IMR-90 (cell line): ENCODE measurements at regions not wholly inside any gene's neighbourhood (a gene's known extent, or its start where the extent isn't known, plus 50 kb on each side); places are given as distances from the start of the nearest gene placed in this dataset.

ENCODE experiments used
- ATAC-seq: fragments of 200-7000 bp; cut with Tn5 transposase; 2 replicates; pipeline ENCODE4 v1.9.1; 2020; ENCODE audit warnings: low read depth, mild to moderate bottlenecking, moderate library complexity
- BruUV-seq: library from RNA; stranded (reverse); fragments of 400-500 nt; replicated peaks from 2 replicates; lab custom pipeline; 2021; lab: Mats Ljungman, UMichigan
- CTCF ChIA-PET: fragments of 300-600 bp; formaldehyde crosslinking; extraction: SDS; loops from one replicate; lab custom pipeline; 2021; ENCODE audit warnings: antibody characterized with exemption; lab: Yijun Ruan, JAX
- POLR2A ChIA-PET: fragments of 300-600 bp; sonication (Branson Sonifier 250); formaldehyde crosslinking; loops from one replicate; lab custom pipeline; 2022; ENCODE audit warnings: antibody characterized with exemption; ENCODE audit not compliant: unreplicated experiment; lab: Charles Lee
- DNase-seq: peaks from one replicate; pipeline ENCODE4 v3.0.0; 2013
- H2AFZ ChIP-seq: replicated peaks from 2 replicates; pipeline ENCODE3; 2013; ENCODE audit warnings: low read length, mild to moderate bottlenecking; ENCODE audit not compliant: poor library complexity
- H2AK5ac ChIP-seq: 2 replicates; pipeline ENCODE4 v1.6.1; 2013; ENCODE audit warnings: low read depth, low read length, inconsistent platforms
- H2AK9ac ChIP-seq: replicated peaks from 2 replicates; pipeline ENCODE3; 2013; ENCODE audit warnings: mild to moderate bottlenecking, low read depth, low read length, moderate library complexity; ENCODE audit not compliant: poor library complexity
- H2BK120ac ChIP-seq: 2 replicates; pipeline ENCODE4 v1.6.1; 2013; ENCODE audit warnings: low read depth, low read length, inconsistent platforms
- H2BK15ac ChIP-seq: 3 replicates; pipeline ENCODE4 v1.6.1; 2013; ENCODE audit warnings: low read depth, low read length, inconsistent platforms
- H2BK20ac ChIP-seq: 2 replicates; pipeline ENCODE4 v1.6.1; 2013; ENCODE audit warnings: low read depth, mild to moderate bottlenecking, inconsistent platforms, low read length, moderate library complexity
- H2BK5ac ChIP-seq: 2 replicates; pipeline ENCODE4 v1.6.1; 2013; ENCODE audit warnings: mild to moderate bottlenecking, low read depth, low read length, inconsistent platforms; ENCODE audit not compliant: poor library complexity, severe bottlenecking
- H3K14ac ChIP-seq: replicated peaks from 2 replicates; pipeline ENCODE4 v1.6.1; 2013; ENCODE audit warnings: low read depth, low read length, inconsistent platforms
- H3K18ac ChIP-seq: 2 replicates; pipeline ENCODE4 v1.6.1; 2013; ENCODE audit warnings: low read depth, low read length, control low read depth
- H3K23ac ChIP-seq: 2 replicates; pipeline ENCODE4 v1.6.1; 2013; ENCODE audit warnings: low read depth, low read length, inconsistent platforms
- H3K27ac ChIP-seq: 2 replicates; pipeline ENCODE4 v1.5.1; 2013; ENCODE audit warnings: mild to moderate bottlenecking, control low read depth, low read length; ENCODE audit not compliant: insufficient read depth
- H3K27me3 ChIP-seq: 2 replicates; pipeline ENCODE4 v1.6.1; 2013; ENCODE audit warnings: low read length; ENCODE audit not compliant: control insufficient read depth, insufficient read depth
- H3K36me3 ChIP-seq: 2 replicates; pipeline ENCODE4 v1.6.1; 2013; ENCODE audit warnings: low read length, mixed read lengths; ENCODE audit not compliant: control insufficient read depth, insufficient read depth
- H3K4ac ChIP-seq: 2 replicates; pipeline ENCODE4 v1.6.1; 2013; ENCODE audit warnings: low read depth, low read length, inconsistent platforms
- H3K4me1 ChIP-seq: 2 replicates; pipeline ENCODE4 v1.6.1; 2013; ENCODE audit warnings: low read length, mixed read lengths; ENCODE audit not compliant: control insufficient read depth, insufficient read depth
- H3K4me2 ChIP-seq: 2 replicates; pipeline ENCODE4 v1.6.1; 2013; ENCODE audit warnings: low read depth, mild to moderate bottlenecking, control low read depth, low read length, moderate library complexity
- H3K4me3 ChIP-seq: 2 replicates; pipeline ENCODE4 v1.5.1; 2013; ENCODE audit warnings: low read depth, mild to moderate bottlenecking, control low read depth, low read length, moderate library complexity; ENCODE audit not compliant: insufficient read depth
- H3K56ac ChIP-seq: 2 replicates; pipeline ENCODE4 v1.6.1; 2013; ENCODE audit warnings: low read length, inconsistent platforms; ENCODE audit not compliant: insufficient read depth; ENCODE audit errors: extremely low read depth
- H3K79me1 ChIP-seq, 2 experiments: 2 replicates each; pipeline ENCODE4 v1.6.1; 2013; ENCODE audit warnings: low read length in 2 of 2, inconsistent platforms in 1 of 2, low read depth in 1 of 2
- H3K9ac ChIP-seq: 2 replicates; pipeline ENCODE4 v1.6.1; 2013; ENCODE audit warnings: low read depth, low read length, control low read depth
- H3K9me1 ChIP-seq: 2 replicates; pipeline ENCODE4 v1.6.1; 2013; ENCODE audit warnings: low read length, inconsistent platforms; ENCODE audit not compliant: insufficient read depth
- H3K9me3 ChIP-seq: 2 replicates; pipeline ENCODE4 v1.6.1; 2013; ENCODE audit warnings: low read length; ENCODE audit not compliant: control insufficient read depth, insufficient read depth
- H4K20me1 ChIP-seq: 2 replicates; pipeline ENCODE4 v1.6.1; 2013; ENCODE audit warnings: low read length, inconsistent platforms; ENCODE audit not compliant: insufficient read depth
- H4K5ac ChIP-seq: 2 replicates; pipeline ENCODE4 v1.6.1; 2013; ENCODE audit warnings: mild to moderate bottlenecking, low read depth, low read length, control low read depth
- H4K8ac ChIP-seq, 2 experiments: 2 replicates each; pipeline ENCODE4 v1.6.1; 2013; ENCODE audit warnings: low read depth in 2 of 2, low read length in 2 of 2, control low read depth in 1 of 2, inconsistent platforms in 1 of 2
- H4K91ac ChIP-seq: 2 replicates; pipeline ENCODE4 v1.6.1; 2013; ENCODE audit warnings: low read depth, low read length, inconsistent platforms; ENCODE audit not compliant: insufficient read depth
- SMC3 ChIP-seq: fragments of 150-350 bp; IDR thresholded peaks from 2 replicates; pipeline ENCODE4 v1.6.1; 2016; ENCODE audit warnings: low read depth, mild to moderate bottlenecking, antibody characterized with exemption, low read length, moderate library complexity
- WGBS, 2 experiments: methylation state at CpG; one replicate each; pipeline versions ENCODE4 v1.1.5 to v1.1.7; 2013; ENCODE audit warnings: missing lambda C conversion rate in 2 of 2; ENCODE audit not compliant: insufficient read length in 1 of 2; ENCODE audit errors: extremely low coverage in 2 of 2; 5-methylcytosine and 5-hydroxymethylcytosine counted together
- dilution Hi-C: fragments of 300-500 bp; cut with HindIII; formaldehyde crosslinking; loops from one replicate; pipeline ENCODE4 v1.14.3; 2018; ENCODE audit warnings: low sequenced_read_pairs; ENCODE audit not compliant: unreplicated experiment
- in situ Hi-C: fragments of 300-500 bp; cut with MboI; formaldehyde crosslinking; loops from 3 replicates; pipeline ENCODE4 v1.14.3; 2019; ENCODE audit warnings: low sequenced_read_pairs, inconsistent platforms, mixed read lengths
- intact Hi-C: fragments of 100-400 bp; cut with micrococcal nuclease; formaldehyde crosslinking; loops from 2 replicates; pipeline ENCODE4 v1.10.0; 2022

DNA sequence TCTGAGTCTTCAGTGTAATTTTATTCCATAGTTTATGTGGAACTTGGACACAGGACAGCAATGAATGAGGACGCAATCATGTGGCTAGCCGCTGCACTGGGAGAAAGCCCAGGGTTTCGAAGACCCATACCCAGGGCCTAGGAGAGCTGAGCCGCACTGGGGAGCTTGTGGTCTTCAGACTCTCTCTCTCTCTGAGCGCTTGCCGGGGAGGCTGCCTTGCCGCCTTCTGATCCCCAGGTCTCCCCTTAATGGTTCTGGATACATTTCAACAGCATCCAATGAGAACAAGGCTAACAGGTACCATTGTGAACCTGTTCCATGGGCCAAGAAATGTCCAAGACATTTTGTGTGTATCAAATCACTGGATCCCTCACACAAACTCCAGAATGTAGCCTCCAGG, 383.4 kb downstream of the ICE1 start:
- H2BK20ac ChIP-seq, result no peak overlapping the region
- H3K4ac ChIP-seq, result no peak overlapping the region
- no peak overlapping the region for H3K23ac ChIP-seq
- no peak overlapping the region for H3K56ac ChIP-seq
- DNase-seq, result no peak
- ATAC-seq, result no peak
- peaks cover 21% of the 10 kb centered on the region for H3K9me3 ChIP-seq
- no peak overlapping the region for H3K9ac ChIP-seq
- H4K91ac ChIP-seq, result no peak overlapping the region
- WGBS, 2 experiments, result 70% methylated on average over 4 of the region's 7 CpGs; no CpG with 5 or more reads in 1 of the 2 experiments
- intact Hi-C loops, result no loop called here
- no peak overlapping the region for H2BK120ac ChIP-seq
- no TSS peak for BruUV-seq
- H3K36me3 ChIP-seq, result no peaks in the 10 kb centered on the region
- H2AK5ac ChIP-seq, result no peak overlapping the region
- no peak overlapping the region for H3K14ac ChIP-seq
- H3K27ac ChIP-seq, result no peak overlapping the region
- no peak overlapping the region for H4K8ac ChIP-seq
- no peak overlapping the region for H2BK15ac ChIP-seq
- H3K4me3 ChIP-seq, result no peak overlapping the region
- H2AFZ ChIP-seq, result no peak overlapping the region
- no peaks in the 10 kb centered on the region for H3K79me1 ChIP-seq
- H2BK5ac ChIP-seq, result no peak overlapping the region
- H3K4me2 ChIP-seq, result no peak overlapping the region
- H3K18ac ChIP-seq, result no peak overlapping the region
- no peaks in the 10 kb centered on the region for H3K4me1 ChIP-seq
- no peaks in the 10 kb centered on the region for H4K20me1 ChIP-seq
- no peaks in the 10 kb centered on the region for H3K9me1 ChIP-seq
- H2AK9ac ChIP-seq, result no peak overlapping the region
- dilution Hi-C loops, result no loop called here
- no peak for TF ChIP-seq SMC3
- H3K27me3 ChIP-seq, result no peaks in the 10 kb centered on the region
- CTCF ChIA-PET, result no interaction called here
- POLR2A ChIA-PET, result no interaction called here
- H4K5ac ChIP-seq, result no peak overlapping the region
- in situ Hi-C loops, result no loop called here
